GM18499 (cell line): ENCODE measurements at regions not wholly inside any gene's neighbourhood (a gene's known extent, or its start where the extent isn't known, plus 50 kb on each side); places are given as distances from the start of the nearest gene placed in this dataset.
"Not testable (repeated sequence)": the region's sequence is repeated elsewhere in the genome, so short reads cannot be mapped to it uniquely, and the experiment has no call there.

Source experiments
- ATAC-seq: cut with Tn5 transposase; IDR thresholded peaks from one replicate; pipeline ENCODE4 v1.9.1; 2021; ENCODE audit warnings: moderate number of reproducible peaks; ENCODE audit not compliant: insufficient read depth, unreplicated experiment

GRCh38 chr6:9290342-9290741, 855.0 kb upstream of the SLC35B3 start:
- ATAC-seq = not testable (repeated sequence)

DNA sequence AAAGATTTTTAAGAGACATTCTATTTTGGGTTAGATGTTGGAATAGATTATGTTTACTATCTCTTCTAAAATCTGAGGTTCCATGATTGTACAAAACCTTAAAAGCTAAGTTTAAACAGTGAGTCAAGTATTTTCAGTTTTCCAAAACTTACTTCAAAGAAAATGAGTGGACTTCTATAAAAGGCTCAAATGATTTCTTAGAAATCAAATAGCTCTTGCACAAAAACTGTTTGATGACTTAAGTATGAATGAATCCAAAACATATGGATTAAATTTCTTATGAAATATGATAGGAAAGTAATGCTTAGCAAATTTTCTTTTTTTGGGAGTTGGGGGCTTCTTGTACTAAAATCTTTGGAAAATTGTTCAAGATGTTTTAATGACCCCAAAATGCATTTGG, 837.3 kb upstream of the SLC35B3 start:
- ATAC-seq = no peak

GRCh38 chr6:9266741-9267140, 831.4 kb upstream of the SLC35B3 start:
- ATAC-seq = no peak

GRCh38 chr6:9257215-9257614, 821.9 kb upstream of the SLC35B3 start:
- no peak for ATAC-seq

DNA sequence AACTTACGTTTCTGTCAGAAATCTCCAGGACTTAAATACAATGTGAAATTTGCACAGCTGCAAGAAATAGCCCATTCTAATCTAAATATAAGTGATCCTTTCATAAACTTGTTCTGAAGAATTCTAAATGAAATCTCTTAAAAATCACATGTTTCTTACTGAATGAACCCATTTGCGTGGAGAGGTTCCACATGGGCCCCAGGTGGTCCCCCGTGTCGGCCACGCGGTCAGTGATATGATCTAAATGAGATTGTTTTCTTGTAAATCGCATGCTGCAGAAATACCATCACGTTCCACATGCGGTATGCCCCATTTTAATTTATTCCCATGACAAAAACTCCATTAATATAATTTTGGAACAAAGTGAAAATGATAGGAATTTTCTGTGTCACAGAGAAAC, 818.9 kb upstream of the SLC35B3 start:
- ATAC-seq = no peak

GRCh38 chr6:9252799-9253198, 817.5 kb upstream of the SLC35B3 start:
- no peak for ATAC-seq

DNA sequence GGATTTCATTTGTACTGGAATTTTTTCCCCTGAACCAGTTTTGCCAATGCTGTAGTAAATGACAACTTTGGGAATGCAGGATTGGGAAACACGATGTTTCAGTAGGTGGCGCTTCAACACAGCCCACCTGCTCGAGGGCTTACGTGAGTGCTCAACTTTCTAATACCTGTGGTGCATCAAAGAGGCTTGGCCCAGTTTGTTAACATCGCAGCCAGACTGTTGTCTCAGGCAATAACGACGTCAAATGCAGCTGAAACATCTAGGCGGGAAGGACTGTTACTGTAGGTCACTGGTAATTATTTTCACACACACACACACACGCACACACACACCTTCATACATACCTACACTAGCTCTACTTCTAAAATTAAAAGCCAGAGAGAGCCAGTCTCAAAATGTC, 815.5 kb upstream of the SLC35B3 start:
- no peak for ATAC-seq

DNA sequence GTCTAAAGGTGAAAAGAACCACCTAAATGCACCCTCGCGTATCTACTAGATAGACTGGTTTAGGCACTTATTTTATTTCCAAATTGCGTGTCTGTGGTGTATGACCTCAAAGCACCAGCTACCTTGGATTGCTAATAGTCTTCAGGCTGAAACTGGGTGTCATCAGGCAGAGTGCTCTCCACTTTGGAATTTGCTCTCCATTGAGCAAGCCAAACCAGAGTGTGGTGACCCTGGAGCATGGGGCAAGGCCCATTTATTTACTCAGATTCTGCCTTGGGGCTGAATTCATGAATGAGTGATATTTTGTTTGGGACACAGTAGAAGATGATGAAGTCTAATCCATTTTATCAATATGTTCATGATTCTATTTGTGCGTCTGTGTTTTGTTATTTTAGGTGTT, 812.8 kb upstream of the SLC35B3 start:
- ATAC-seq = no peak

- no peak for ATAC-seq
These were observed 805.5 kb upstream of the SLC35B3 start for GRCh38 chr6:9240861-9241260.

DNA sequence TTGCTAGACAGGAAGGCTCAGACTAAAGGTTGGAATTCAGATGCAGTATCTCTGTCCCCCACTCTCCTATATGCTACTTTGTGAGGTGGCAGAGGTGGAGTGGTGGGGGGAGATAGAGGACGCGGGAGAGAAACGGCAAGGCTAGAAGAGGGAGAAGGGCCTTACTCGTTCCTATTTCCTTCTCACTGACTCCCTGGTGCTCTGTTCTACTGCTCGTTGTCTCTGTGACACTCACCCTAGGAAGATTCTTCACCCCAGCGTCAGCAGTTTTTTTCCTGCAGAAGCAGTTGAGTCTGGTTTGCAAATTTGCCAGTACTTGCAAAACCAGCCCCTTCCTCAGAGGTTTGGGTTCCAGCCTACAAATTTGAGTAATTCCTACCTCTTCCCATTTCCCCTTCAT, 801.1 kb upstream of the SLC35B3 start:
- no peak for ATAC-seq

GRCh38 chr6:9233686-9234085, 798.3 kb upstream of the SLC35B3 start:
- no peak for ATAC-seq

DNA sequence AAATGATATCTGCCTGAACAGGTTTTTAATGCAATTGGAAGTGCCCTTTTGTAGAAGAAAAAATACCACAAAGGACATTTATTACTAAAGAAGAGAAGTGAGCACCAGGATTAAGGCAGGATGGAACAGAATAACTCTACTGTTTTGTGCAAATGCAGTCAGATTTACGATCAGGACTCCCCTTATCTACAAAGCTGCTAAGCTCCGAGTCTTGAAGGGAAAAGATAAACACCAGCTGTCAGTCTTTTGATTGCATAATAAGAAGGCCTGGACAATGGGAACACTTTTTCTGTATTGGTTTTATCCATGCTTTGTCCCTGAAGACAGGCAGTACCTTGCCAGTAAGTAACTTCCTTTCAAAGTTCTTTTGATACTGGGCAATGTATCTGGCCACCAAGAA, 797.9 kb upstream of the SLC35B3 start:
- no peak for ATAC-seq

- no peak for ATAC-seq
These were observed 790.1 kb upstream of the SLC35B3 start for GRCh38 chr6:9225441-9225871.

- no peak for ATAC-seq
These were observed 789.2 kb upstream of the SLC35B3 start for GRCh38 chr6:9224539-9224938.

GRCh38 chr6:9213717-9214116, 778.4 kb upstream of the SLC35B3 start:
- ATAC-seq = not testable (repeated sequence)

- ATAC-seq = no peak
These were observed 773.6 kb upstream of the SLC35B3 start for GRCh38 chr6:9208966-9209365.

DNA sequence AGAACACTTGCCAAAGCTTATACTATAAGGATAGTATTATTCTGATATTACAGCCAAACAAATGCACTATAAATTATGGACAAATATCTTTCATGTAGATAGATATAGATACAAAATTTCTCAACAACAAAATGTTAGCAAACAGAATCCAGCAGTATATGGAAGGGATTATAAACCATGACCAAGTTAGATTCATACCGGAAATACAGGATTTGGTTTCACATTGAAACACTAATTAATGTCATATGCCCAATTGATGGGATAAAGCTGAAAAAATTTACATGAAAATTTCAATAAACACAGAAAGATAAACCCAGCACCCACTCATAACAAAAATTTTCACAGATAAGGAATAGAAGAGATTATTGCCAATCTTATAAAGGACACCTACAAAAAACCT, 770.3 kb upstream of the SLC35B3 start:
- no peak for ATAC-seq

GRCh38 chr6:9204171-9204570, 768.8 kb upstream of the SLC35B3 start:
- no peak for ATAC-seq

DNA sequence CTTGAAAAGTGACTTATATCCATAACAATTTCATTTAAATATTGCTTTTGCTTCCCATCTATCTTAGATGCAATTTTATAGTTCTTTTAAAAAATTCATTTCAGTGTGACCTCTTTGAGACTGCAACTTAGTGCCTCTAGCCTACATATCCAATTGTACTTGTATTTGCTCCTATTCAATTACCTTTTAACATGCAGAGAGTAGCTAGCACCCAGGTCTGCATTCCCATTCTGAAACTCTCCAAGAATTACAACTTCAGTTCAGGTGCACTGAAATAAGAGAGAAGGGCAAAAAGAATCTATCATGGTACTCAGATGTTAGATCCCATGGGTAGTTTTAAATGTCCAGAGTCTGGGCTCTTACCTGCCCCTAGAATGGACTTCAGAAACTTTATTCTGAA, 765.4 kb upstream of the SLC35B3 start:
- no peak for ATAC-seq

- no peak for ATAC-seq
These were observed 762.4 kb upstream of the SLC35B3 start for GRCh38 chr6:9197726-9198125.

- no peak for ATAC-seq
These were observed 760.0 kb upstream of the SLC35B3 start for GRCh38 chr6:9195322-9195721.

GRCh38 chr6:9192405-9192909, 757.1 kb upstream of the SLC35B3 start:
- ATAC-seq = no peak

GRCh38 chr6:9186148-9186547, 750.8 kb upstream of the SLC35B3 start:
- no peak for ATAC-seq
